Ascending aorta (tissue), 2 donors: ENCODE measurements at regions not wholly inside any gene's neighbourhood (a gene's known extent, or its start where the extent isn't known, plus 50 kb on each side); places are given as distances from the start of the nearest gene placed in this dataset.

Source experiments
- DNase-seq, 2 donors: peaks; one replicate each; pipeline ENCODE4 v3.0.0-alpha.2; 2019; ENCODE audit warnings: low spot score in 2 of 2
- H3K27ac ChIP-seq, 2 donors: fragments of 200-600 bp; sonication (generic); one replicate each; pipeline ENCODE4 v1.5.1; 2016 to 2017; ENCODE audit warnings: mild to moderate bottlenecking in 1 of 2
- H3K27me3 ChIP-seq: fragments of 200-600 bp; sonication (generic); one replicate; pipeline ENCODE4 v1.5.1; 2017
- H3K36me3 ChIP-seq, 2 donors: fragments of 200-600 bp; sonication (generic); one replicate each; pipeline ENCODE4 v1.5.1; 2016
- H3K4me1 ChIP-seq, 2 donors: fragments of 200-600 bp; sonication (generic); one replicate each; pipeline ENCODE4 v1.5.1; 2016 to 2017; ENCODE audit warnings: mild to moderate bottlenecking in 1 of 2
- H3K4me3 ChIP-seq, 2 donors: fragments of 200-600 bp; sonication (generic); one replicate each; pipeline ENCODE4 v1.5.1; 2016 to 2017; ENCODE audit warnings: mild to moderate bottlenecking in 1 of 2
- H3K9me3 ChIP-seq, 2 donors: fragments of 200-600 bp; sonication (generic); one replicate each; pipeline ENCODE4 v1.5.1; 2016
- intact Hi-C: fragments of 100-400 bp; cut with DNase I; formaldehyde crosslinking; loops from one replicate; pipeline ENCODE4 v1.15.1; 2023
- TF ChIP-seq, protein P1 (sequence below), 3 experiments: fragments of 200-600 bp in 2 of 3; fragments of 450-650 bp in 1 of 3; sonication (generic) in 2 of 3; IDR thresholded peaks; one replicate each; pipeline ENCODE4 v1.5.1; 2016 to 2019; ENCODE audit warnings: antibody characterized with exemption in 3 of 3, mild to moderate bottlenecking in 1 of 3, moderate library complexity in 1 of 3

DNA sequence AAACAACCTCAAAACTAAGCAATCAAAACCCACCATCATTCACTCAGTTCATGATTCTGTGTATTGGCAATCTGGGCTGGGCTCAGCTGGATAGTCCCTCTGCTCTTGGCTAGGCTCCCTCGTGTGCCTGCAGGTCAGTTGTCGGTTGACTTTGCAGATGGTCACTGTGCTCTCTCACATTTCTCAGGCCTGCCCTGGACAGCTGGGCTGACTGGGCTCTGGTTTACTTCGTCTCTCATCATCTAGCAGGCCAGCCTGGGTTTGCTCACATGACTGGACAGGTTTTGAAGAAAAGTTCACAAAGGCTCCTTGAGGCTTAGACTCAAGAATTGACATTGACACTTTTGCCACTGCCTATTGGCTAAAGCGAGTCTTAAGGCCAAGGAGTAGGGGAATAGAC, 105.0 kb upstream of the CTNNB1 start:
- Histone ChIP-seq H3K27ac (no peak overlapping the region), H3K4me3 (no peak overlapping the region), H3K9me3 (no peaks in the 10 kb centered on the region), H3K27me3 (no peaks in the 10 kb centered on the region), H3K4me1 (no peaks in the 10 kb centered on the region), H3K36me3 (no peaks in the 10 kb centered on the region)
- TF ChIP-seq, protein P1, sequence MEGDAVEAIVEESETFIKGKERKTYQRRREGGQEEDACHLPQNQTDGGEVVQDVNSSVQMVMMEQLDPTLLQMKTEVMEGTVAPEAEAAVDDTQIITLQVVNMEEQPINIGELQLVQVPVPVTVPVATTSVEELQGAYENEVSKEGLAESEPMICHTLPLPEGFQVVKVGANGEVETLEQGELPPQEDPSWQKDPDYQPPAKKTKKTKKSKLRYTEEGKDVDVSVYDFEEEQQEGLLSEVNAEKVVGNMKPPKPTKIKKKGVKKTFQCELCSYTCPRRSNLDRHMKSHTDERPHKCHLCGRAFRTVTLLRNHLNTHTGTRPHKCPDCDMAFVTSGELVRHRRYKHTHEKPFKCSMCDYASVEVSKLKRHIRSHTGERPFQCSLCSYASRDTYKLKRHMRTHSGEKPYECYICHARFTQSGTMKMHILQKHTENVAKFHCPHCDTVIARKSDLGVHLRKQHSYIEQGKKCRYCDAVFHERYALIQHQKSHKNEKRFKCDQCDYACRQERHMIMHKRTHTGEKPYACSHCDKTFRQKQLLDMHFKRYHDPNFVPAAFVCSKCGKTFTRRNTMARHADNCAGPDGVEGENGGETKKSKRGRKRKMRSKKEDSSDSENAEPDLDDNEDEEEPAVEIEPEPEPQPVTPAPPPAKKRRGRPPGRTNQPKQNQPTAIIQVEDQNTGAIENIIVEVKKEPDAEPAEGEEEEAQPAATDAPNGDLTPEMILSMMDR (IDR thresholded peaks at IDR 0.05), result no peak
- no peak for DNase-seq
- intact Hi-C loops, result no loop called here

DNA sequence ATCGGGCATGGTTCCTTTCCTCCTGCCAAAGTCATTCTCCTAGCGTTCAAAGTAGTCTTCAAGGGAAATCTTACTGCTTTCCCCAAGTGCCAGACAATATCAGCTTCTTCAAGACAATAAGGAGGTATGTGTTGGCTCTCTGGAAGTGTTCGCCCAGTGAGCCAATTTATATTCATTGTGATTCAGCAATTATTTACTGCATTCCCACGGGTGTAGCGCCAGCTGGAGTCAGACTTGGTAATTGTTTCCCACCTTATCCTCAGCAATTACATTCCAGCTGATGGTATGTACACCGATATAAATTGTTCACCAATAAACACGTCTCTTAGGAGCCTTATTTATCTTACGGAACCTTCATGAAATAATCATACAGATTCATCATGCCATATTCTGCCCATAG, 103.6 kb upstream of the CTNNB1 start:
- intact Hi-C loops, result no loop called here
- no peaks in the 10 kb centered on the region for H3K4me1 ChIP-seq

DNA sequence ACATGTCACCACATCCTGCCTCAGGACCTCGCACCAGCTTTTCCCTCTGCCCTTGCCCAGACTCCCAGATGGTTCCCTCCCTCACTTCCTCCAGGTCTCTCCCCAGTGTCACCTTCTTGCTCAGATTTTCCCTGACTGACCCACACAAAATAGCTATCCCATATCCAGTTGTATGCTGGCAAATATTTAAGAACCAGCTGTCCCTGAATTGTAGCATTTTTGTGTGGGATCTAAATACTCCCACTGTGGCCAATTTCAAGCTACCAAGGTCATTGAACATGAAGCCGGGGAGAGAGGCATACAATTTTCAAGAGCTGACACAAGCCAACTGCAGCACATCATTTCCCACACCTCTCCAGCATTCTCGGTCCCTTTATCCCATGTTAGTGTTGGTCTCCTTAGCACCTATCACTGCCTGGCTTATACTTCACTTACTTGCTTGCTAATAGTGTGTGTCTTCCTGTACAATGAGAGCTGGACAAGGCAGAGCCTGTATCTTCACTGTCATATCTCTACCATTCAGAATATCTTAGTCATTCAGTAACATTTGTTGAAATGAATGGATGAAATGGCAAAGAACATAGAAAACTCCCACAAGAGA, 101.3 kb upstream of the CTNNB1 start:
- TF ChIP-seq, protein P1 (IDR thresholded peaks at IDR 0.05), result no peak
- Histone ChIP-seq H3K27ac (no peak overlapping the region), H3K9me3 (no peaks in the 10 kb centered on the region), H3K27me3 (no peaks in the 10 kb centered on the region), H3K36me3 (no peaks in the 10 kb centered on the region), H3K4me1 (no peaks in the 10 kb centered on the region), H3K4me3 (no peak overlapping the region)
- intact Hi-C loops, result no loop called here
- DNase-seq, result no peak

More for the DNA sequence above, 103.6 kb upstream of the CTNNB1 start:
- H3K36me3 ChIP-seq, result no peaks in the 10 kb centered on the region
- TF ChIP-seq, protein P1 (IDR thresholded peaks at IDR 0.05), result no peak
- no peaks in the 10 kb centered on the region for H3K9me3 ChIP-seq
- H3K27ac ChIP-seq, result no peak overlapping the region
- no peaks in the 10 kb centered on the region for H3K27me3 ChIP-seq
- no peak overlapping the region for H3K4me3 ChIP-seq
- DNase-seq, result no peak

DNA sequence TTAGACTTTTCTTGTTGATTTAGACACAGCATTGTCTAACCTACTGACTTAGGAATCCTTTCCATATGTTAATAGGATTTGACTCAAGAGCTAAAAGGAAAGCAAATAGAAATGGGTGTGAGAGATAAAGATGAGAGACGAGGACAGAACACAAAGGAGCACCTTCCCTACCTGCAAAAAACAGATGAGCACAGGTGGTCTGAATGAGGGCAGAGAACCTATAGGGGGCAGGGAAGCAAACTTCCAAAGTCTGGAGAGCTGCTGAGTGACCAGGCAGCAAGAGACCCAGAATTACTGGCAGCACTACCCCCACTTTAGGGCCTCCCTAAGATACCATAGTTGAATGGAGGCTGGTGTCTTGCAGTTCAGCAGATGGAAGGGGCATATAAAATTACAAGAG, 98.1 kb upstream of the CTNNB1 start:
- Histone ChIP-seq H3K9me3 (no peaks in the 10 kb centered on the region), H3K4me3 (no peak overlapping the region), H3K4me1 (no peaks in the 10 kb centered on the region), H3K36me3 (no peaks in the 10 kb centered on the region), H3K27me3 (no peaks in the 10 kb centered on the region), H3K27ac (no peak overlapping the region)
- intact Hi-C loops, result no loop called here
- TF ChIP-seq, protein P1 (IDR thresholded peaks at IDR 0.05), result no peak
- DNase-seq, result no peak

DNA sequence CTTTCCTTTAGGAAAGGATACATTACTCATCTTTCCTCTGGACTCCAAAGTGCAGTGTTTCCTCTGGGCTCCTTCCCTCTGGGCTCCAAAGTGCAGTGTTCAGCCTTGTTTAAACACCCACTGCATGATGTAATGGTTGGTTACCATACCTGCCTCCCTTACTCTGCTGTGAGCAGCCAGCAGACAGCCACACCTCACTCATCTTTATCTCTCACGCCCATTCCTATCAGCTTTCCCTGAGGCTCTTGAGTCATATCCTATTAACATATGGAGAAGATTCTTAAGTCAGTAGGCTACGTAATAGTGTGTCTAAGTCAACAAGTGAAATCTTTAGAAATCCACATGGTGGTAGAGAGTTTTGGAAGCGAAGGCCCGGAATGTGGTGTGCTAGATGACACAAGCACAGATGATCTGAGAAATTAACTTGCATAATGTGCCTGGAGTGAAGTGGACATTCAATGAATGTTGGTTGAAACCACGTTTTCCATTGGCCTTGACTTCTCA, 97.2 kb upstream of the CTNNB1 start:
- Histone ChIP-seq H3K27me3 (no peaks in the 10 kb centered on the region), H3K36me3 (no peaks in the 10 kb centered on the region), H3K4me1 (no peaks in the 10 kb centered on the region), H3K27ac (no peak overlapping the region), H3K9me3 (no peaks in the 10 kb centered on the region), H3K4me3 (no peak overlapping the region)
- TF ChIP-seq, protein P1 (IDR thresholded peaks at IDR 0.05), result no peak
- DNase-seq, result no peak
- intact Hi-C loops, result no loop called here

DNA sequence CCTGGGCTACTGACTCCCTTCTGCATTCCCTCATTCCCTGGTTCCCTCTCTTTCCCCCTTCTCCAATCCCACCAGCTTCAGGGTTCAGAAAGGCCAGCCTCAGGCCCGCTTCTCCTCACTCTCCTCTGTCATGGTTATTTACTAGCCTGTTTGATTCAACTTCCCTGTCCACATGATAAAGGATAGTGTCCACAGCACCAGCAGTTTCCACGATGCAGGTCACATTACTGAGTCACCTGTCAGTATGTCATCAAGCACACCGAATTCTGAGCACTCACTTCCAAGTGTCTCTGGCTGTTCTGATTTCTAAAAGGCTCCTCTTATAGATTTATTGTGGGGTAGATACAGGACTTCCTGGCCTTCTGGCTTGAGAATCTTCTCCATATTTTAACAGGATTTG, 96.6 kb upstream of the CTNNB1 start:
- Histone ChIP-seq H3K27me3 (no peaks in the 10 kb centered on the region), H3K36me3 (no peaks in the 10 kb centered on the region), H3K27ac (no peak overlapping the region), H3K4me1 (no peaks in the 10 kb centered on the region), H3K9me3 (no peaks in the 10 kb centered on the region), H3K4me3 (no peak overlapping the region)
- DNase-seq, result no peak
- intact Hi-C loops, result no loop called here
- TF ChIP-seq, protein P1 (IDR thresholded peaks at IDR 0.05), result no peak
